Fibroblast of mammary gland (primary cell): ENCODE measurements at regions not wholly inside any gene's neighbourhood (a gene's known extent, or its start where the extent isn't known, plus 50 kb on each side); places are given as distances from the start of the nearest gene placed in this dataset.
"Not testable (repeated sequence)": the region's sequence is repeated elsewhere in the genome, so short reads cannot be mapped to it uniquely, and the experiment has no call there.

Experiments
- DNase-seq: peaks from one replicate; pipeline ENCODE4 v3.0.0-alpha.2; 2010; ENCODE audit warnings: low read depth
- H3K4me3 ChIP-seq: 2 replicates; pipeline ENCODE4 v1.5.1; 2011; ENCODE audit warnings: low read depth, mild to moderate bottlenecking, low read length, moderate library complexity; ENCODE audit not compliant: control insufficient read depth
- CTCF ChIP-seq: conservative IDR thresholded peaks from 2 replicates; pipeline ENCODE4 v1.5.1; 2011; ENCODE audit warnings: low read depth, low read length, inconsistent platforms; ENCODE audit not compliant: control insufficient read depth, insufficient read depth

- no peak for DNase-seq
- no peak overlapping the region for H3K4me3 ChIP-seq
- TF ChIP-seq CTCF: no peak
Measured at GRCh38 chr22:48820481-48821345, 1007.0 kb downstream of the BRD1 start.

GRCh38 chr22:48819961-48820360 is 1007.7 kb downstream of the BRD1 start:
- H3K4me3 ChIP-seq: no peak overlapping the region
- no peak for DNase-seq
- no peak for TF ChIP-seq CTCF

- TF ChIP-seq CTCF: no peak
- no peak overlapping the region for H3K4me3 ChIP-seq
- DNase-seq: no peak
Measured at GRCh38 chr22:48819232-48819631, 1008.4 kb downstream of the BRD1 start.

GRCh38 chr22:48817491-48817890 is 1010.2 kb downstream of the BRD1 start:
- not testable (repeated sequence) for H3K4me3 ChIP-seq, DNase-seq

GRCh38 chr22:48811885-48812284 is 1015.8 kb downstream of the BRD1 start:
- no peak for DNase-seq
- no peak overlapping the region for H3K4me3 ChIP-seq
- no peak for TF ChIP-seq CTCF

- no peak for DNase-seq
- TF ChIP-seq CTCF: no peak
Measured at GRCh38 chr22:48808038-48808960, 1019.4 kb downstream of the BRD1 start.

GRCh38 chr22:48807155-48807554 is 1020.5 kb downstream of the BRD1 start:
- no peak for DNase-seq
- TF ChIP-seq CTCF: no peak
- H3K4me3 ChIP-seq: no peak overlapping the region

More at GRCh38 chr22:48808038-48808960, 1019.4 kb downstream of the BRD1 start:
- no peak overlapping the region for H3K4me3 ChIP-seq
